ENCODE measurements at regions not wholly inside any gene's neighbourhood (a gene's known extent, or its start where the extent isn't known, plus 50 kb on each side); places are given as distances from the start of the nearest gene placed in this dataset.

DNA sequence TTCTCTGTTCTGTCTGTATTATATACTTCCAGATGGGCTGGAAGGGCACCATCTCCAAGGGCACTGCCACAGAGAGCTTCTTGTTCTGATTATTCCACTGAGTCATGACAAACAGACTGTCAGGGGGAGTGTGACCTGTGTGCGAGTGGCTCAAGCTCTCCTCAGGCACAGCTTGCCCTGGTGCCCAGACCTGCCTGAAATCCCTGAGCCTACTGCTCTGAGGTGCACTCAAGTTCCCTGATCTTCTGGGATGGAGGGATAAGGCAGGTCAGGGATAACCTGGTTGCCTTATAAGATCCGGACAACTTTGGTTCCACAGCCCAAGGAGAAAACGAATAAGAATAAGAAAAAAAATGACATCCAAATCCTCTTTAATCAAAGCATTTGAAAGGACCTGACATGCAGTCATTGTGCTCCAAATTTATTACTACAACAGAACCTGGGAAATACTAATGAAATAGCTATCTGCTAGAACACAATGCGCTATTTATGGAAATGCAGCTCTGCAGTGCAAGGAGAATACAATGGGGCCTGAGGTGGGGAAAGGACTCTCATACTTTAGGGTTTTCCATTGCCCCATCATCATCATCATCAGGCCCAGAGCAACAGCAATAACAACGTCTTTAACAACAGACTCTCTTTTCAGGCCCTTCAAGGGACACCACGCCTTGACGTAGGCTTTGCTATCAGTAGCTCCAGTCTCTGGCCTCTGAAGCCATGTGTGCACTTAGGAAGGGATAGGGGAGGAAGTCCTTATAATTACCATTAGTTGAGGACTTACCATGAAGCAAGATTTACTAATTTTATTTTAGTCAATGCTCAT, 217.1 kb upstream of the KIRREL3 start:
- no peak for TF ChIP-seq FOXM1 (IDR thresholded peaks at IDR 0.05; ENCODE audit: low read depth)
- TF ChIP-seq, protein P1, sequence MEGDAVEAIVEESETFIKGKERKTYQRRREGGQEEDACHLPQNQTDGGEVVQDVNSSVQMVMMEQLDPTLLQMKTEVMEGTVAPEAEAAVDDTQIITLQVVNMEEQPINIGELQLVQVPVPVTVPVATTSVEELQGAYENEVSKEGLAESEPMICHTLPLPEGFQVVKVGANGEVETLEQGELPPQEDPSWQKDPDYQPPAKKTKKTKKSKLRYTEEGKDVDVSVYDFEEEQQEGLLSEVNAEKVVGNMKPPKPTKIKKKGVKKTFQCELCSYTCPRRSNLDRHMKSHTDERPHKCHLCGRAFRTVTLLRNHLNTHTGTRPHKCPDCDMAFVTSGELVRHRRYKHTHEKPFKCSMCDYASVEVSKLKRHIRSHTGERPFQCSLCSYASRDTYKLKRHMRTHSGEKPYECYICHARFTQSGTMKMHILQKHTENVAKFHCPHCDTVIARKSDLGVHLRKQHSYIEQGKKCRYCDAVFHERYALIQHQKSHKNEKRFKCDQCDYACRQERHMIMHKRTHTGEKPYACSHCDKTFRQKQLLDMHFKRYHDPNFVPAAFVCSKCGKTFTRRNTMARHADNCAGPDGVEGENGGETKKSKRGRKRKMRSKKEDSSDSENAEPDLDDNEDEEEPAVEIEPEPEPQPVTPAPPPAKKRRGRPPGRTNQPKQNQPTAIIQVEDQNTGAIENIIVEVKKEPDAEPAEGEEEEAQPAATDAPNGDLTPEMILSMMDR (IDR thresholded peaks at IDR 0.05), result no peak
- no peak for TF ChIP-seq RCOR1 (IDR thresholded peaks at IDR 0.05; ENCODE audit: low read length)
- TF ChIP-seq TCF12 (IDR thresholded peaks at IDR 0.05), result no peak
- no peak for TF ChIP-seq CHD2 (IDR thresholded peaks at IDR 0.05; ENCODE audit: low read length, partially characterized antibody)
- no peak for TF ChIP-seq RXRA (IDR thresholded peaks at IDR 0.05; ENCODE audit: borderline replicate concordance, low read depth)
- TF ChIP-seq EZH2phosphoT487 (IDR thresholded peaks at IDR 0.05; ENCODE audit: borderline replicate concordance, low read depth), result no peak
- no peak for TF ChIP-seq FOSL2 (IDR thresholded peaks at IDR 0.05; ENCODE audit: borderline replicate concordance, low read depth)
- TF ChIP-seq EP300 (IDR thresholded peaks at IDR 0.05; ENCODE audit: borderline replicate concordance in 1 of 2, low read depth in 1 of 2, low read length in 1 of 2), result no peak

Data from SK-N-SH (cell line).